Transverse colon (tissue), 3 donors: ENCODE measurements at regions not wholly inside any gene's neighbourhood (a gene's known extent, or its start where the extent isn't known, plus 50 kb on each side); places are given as distances from the start of the nearest gene placed in this dataset.

Experiments
- POLR2A ChIP-seq: fragments of 450-650 bp; IDR thresholded peaks from one replicate; pipeline ENCODE4 v1.6.1; 2016; ENCODE audit warnings: antibody characterized with exemption, mild to moderate bottlenecking, moderate library complexity
- TF ChIP-seq, protein P1 (sequence below), 5 experiments: fragments of 200-600 bp in 3 of 5; fragments of 450-650 bp in 2 of 5; sonication (generic) in 3 of 5; IDR thresholded peaks; 1 replicate in 2 of 5; 2 replicates in 3 of 5; pipeline ENCODE4 v1.5.1; 2016 to 2017; ENCODE audit warnings: antibody characterized with exemption in 5 of 5, inconsistent platforms in 3 of 5, mild to moderate bottlenecking in 2 of 5, moderate library complexity in 1 of 5

DNA sequence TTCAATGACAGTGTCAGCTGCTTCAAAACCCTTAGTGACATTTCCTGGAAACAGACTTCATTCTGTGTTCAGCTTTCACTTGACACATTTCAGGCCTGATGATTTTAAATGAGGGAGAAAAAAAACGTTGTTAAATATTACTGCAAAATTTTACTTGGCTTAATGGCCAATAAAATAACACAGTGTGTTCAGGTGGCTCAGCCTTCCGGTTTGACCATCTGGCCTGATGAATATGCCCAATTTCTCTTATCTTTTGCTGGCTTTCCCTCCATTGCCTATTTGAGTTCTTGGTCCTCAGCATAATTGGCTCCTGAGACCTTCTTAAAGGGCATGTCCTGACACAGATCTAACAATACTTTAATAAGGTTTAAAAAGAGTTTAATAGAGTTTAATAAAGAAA, 462.4 kb downstream of the ADRA2A start:
- TF ChIP-seq, protein P1, sequence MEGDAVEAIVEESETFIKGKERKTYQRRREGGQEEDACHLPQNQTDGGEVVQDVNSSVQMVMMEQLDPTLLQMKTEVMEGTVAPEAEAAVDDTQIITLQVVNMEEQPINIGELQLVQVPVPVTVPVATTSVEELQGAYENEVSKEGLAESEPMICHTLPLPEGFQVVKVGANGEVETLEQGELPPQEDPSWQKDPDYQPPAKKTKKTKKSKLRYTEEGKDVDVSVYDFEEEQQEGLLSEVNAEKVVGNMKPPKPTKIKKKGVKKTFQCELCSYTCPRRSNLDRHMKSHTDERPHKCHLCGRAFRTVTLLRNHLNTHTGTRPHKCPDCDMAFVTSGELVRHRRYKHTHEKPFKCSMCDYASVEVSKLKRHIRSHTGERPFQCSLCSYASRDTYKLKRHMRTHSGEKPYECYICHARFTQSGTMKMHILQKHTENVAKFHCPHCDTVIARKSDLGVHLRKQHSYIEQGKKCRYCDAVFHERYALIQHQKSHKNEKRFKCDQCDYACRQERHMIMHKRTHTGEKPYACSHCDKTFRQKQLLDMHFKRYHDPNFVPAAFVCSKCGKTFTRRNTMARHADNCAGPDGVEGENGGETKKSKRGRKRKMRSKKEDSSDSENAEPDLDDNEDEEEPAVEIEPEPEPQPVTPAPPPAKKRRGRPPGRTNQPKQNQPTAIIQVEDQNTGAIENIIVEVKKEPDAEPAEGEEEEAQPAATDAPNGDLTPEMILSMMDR (IDR thresholded peaks at IDR 0.05) = no peak
- TF ChIP-seq POLR2A = no peak
